Choroid plexus epithelial cell (primary cell): ENCODE measurements at regions not wholly inside any gene's neighbourhood (a gene's known extent, or its start where the extent isn't known, plus 50 kb on each side); places are given as distances from the start of the nearest gene placed in this dataset.

Source experiments
- DNase-seq: peaks from one replicate; pipeline ENCODE4 v3.0.0-alpha.2; 2010; ENCODE audit warnings: low read depth
- H3K4me3 ChIP-seq: 2 replicates; pipeline ENCODE4 v1.5.1; 2011; ENCODE audit warnings: low read depth, mild to moderate bottlenecking, control low read depth, low read length, moderate library complexity
- CTCF ChIP-seq: conservative IDR thresholded peaks from 2 replicates; pipeline ENCODE4 v1.5.1; 2011; ENCODE audit warnings: low read depth, mild to moderate bottlenecking, control low read depth, inconsistent platforms, low read length, moderate library complexity

- no peak for TF ChIP-seq CTCF
- no peak for DNase-seq
- H3K4me3 ChIP-seq: no peak overlapping the region
Measured at GRCh38 chr14:27506272-27506671, 908.4 kb upstream of the NOVA1 start.

GRCh38 chr14:27528328-27528727 is 930.5 kb upstream of the NOVA1 start:
- peak; percentile 35 for TF ChIP-seq CTCF
- peak; percentile 23 for DNase-seq
- H3K4me3 ChIP-seq: no peak overlapping the region

GRCh38 chr14:27536748-27537147 is 938.9 kb upstream of the NOVA1 start:
- no peak overlapping the region for H3K4me3 ChIP-seq
- TF ChIP-seq CTCF: no peak
- DNase-seq: no peak

- DNase-seq: no peak
- no peak overlapping the region for H3K4me3 ChIP-seq
- no peak for TF ChIP-seq CTCF
Measured at GRCh38 chr14:27546111-27546510, 948.3 kb upstream of the NOVA1 start.

GRCh38 chr14:27553790-27554189 is 956.0 kb upstream of the NOVA1 start:
- no peak for TF ChIP-seq CTCF
- no peak for DNase-seq
- no peak overlapping the region for H3K4me3 ChIP-seq

- H3K4me3 ChIP-seq: no peak overlapping the region
- no peak for TF ChIP-seq CTCF
- no peak for DNase-seq
Measured at GRCh38 chr14:27557445-27557844, 959.6 kb upstream of the NOVA1 start.

- no peak for DNase-seq
- no peak overlapping the region for H3K4me3 ChIP-seq
- TF ChIP-seq CTCF: no peak
Measured at GRCh38 chr14:27559848-27560247, 962.0 kb upstream of the NOVA1 start.
